Endodermal cell (in vitro differentiated cells): ENCODE measurements at regions not wholly inside any gene's neighbourhood (a gene's known extent, or its start where the extent isn't known, plus 50 kb on each side); places are given as distances from the start of the nearest gene placed in this dataset.

ENCODE experiments used
- DNase-seq: peaks from one replicate; pipeline ENCODE4 v3.0.0-alpha.2; 2017
- H3K27ac ChIP-seq: 2 replicates; pipeline ENCODE4 v1.5.1; 2013; ENCODE audit warnings: mild to moderate bottlenecking, low read depth, low read length, moderate library complexity
- H3K27me3 ChIP-seq: 2 replicates; pipeline ENCODE4 v1.6.1; 2013; ENCODE audit warnings: mild to moderate bottlenecking, low read length, moderate library complexity; ENCODE audit not compliant: insufficient read depth, control insufficient read depth, poor library complexity, severe bottlenecking
- H3K36me3 ChIP-seq: 2 replicates; pipeline ENCODE4 v1.7.0; 2013; ENCODE audit warnings: mild to moderate bottlenecking, low read length, moderate library complexity; ENCODE audit not compliant: control insufficient read depth, insufficient read depth
- H3K4me1 ChIP-seq: one replicate; pipeline ENCODE4 v1.7.0; 2013; ENCODE audit warnings: low read length; ENCODE audit not compliant: control insufficient read depth, insufficient read depth
- H3K4me3 ChIP-seq: 2 replicates; pipeline ENCODE4 v1.5.1; 2013; ENCODE audit warnings: mild to moderate bottlenecking, low read length, moderate library complexity
- H3K9ac ChIP-seq: 2 replicates; pipeline ENCODE4 v1.6.1; 2013; ENCODE audit warnings: mild to moderate bottlenecking, low read length, moderate library complexity; ENCODE audit not compliant: poor library complexity, severe bottlenecking; ENCODE audit errors: extremely low read depth
- H3K9me3 ChIP-seq: 2 replicates; pipeline ENCODE4 v1.6.1; 2013; ENCODE audit warnings: mild to moderate bottlenecking, low read length, moderate library complexity; ENCODE audit not compliant: control insufficient read depth
- H3K27ac Mint-ChIP-seq: 2 replicates; pipeline ENCODE4 v1.8.0; 2020; ENCODE audit warnings: mixed read lengths
- H3K27me3 Mint-ChIP-seq: 2 replicates; pipeline ENCODE4 v1.8.0; 2021; ENCODE audit warnings: mild to moderate bottlenecking, mixed read lengths; ENCODE audit not compliant: insufficient read depth
- H3K36me3 Mint-ChIP-seq: 2 replicates; pipeline ENCODE4 v1.8.0; 2020; ENCODE audit warnings: low read depth, mixed read lengths
- H3K4me1 Mint-ChIP-seq: 2 replicates; pipeline ENCODE4 v1.8.0; 2020; ENCODE audit warnings: mixed read lengths
- H3K4me3 Mint-ChIP-seq: 2 replicates; pipeline ENCODE4 v1.8.0; 2020; ENCODE audit warnings: mild to moderate bottlenecking, moderate library complexity, mixed read lengths
- H3K9me3 Mint-ChIP-seq: 2 replicates; pipeline ENCODE4 v1.8.0; 2020; ENCODE audit warnings: mild to moderate bottlenecking, mixed read lengths
- WGBS, 2 experiments: methylation state at CpG; one replicate each; pipeline versions ENCODE4 v1.1.5 to v1.1.7; 2013; ENCODE audit warnings: missing lambda C conversion rate in 2 of 2, mixed read lengths in 1 of 2; ENCODE audit not compliant: insufficient coverage in 1 of 2, insufficient read length in 1 of 2; 5-methylcytosine and 5-hydroxymethylcytosine counted together
- TF ChIP-seq, protein P1 (sequence below): fragments of 200-600 bp; sonication (generic); conservative IDR thresholded peaks from 2 replicates; pipeline ENCODE4 v1.5.0; 2021; ENCODE audit warnings: antibody characterized with exemption, mild to moderate bottlenecking

DNA sequence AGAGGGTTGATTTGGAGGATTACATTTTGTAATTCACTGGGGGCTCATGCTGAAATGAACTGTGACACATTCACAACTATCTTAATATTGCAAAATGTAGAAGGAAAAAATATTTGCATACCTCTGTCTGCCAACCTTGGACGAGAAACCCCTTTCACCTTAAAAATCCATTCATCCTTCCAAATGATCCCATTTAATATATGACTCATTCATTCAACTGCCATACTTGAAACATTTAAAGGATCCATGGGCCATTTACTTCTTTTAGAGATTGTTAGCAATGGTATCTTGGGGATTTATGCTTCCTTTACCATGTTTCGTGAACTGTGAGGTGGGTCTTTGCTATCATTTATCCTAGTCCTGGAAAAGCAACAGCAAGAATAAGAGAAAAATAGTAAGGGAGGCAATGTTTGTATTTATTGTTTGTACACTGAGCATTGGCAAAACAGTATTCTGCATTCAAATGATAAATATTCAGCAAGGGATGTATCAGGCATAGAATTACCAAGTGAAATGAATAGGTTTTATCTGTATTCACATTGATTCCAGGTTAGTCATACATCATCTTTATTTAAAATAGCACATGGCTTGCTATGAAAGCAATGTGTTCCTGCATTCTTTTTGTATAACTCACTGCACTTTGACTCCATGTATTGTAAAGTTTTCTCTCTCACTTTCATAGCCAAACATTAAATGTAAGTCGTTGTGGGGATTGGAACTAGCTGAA, 378.1 kb downstream of the NSUN3 start:
- H3K4me3 ChIP-seq: no peak overlapping the region
- WGBS, 2 experiments: 83 to 87% methylated on average over 2 to 3 of the region's 3 CpGs
- H3K36me3 Mint-ChIP-seq: no peaks in the 10 kb centered on the region
- no peak for DNase-seq
- no peak overlapping the region for H3K9ac ChIP-seq
- H3K27ac ChIP-seq: no peak overlapping the region
- no peaks in the 10 kb centered on the region for H3K4me1 Mint-ChIP-seq
- no peaks in the 10 kb centered on the region for H3K9me3 ChIP-seq
- TF ChIP-seq, protein P1, sequence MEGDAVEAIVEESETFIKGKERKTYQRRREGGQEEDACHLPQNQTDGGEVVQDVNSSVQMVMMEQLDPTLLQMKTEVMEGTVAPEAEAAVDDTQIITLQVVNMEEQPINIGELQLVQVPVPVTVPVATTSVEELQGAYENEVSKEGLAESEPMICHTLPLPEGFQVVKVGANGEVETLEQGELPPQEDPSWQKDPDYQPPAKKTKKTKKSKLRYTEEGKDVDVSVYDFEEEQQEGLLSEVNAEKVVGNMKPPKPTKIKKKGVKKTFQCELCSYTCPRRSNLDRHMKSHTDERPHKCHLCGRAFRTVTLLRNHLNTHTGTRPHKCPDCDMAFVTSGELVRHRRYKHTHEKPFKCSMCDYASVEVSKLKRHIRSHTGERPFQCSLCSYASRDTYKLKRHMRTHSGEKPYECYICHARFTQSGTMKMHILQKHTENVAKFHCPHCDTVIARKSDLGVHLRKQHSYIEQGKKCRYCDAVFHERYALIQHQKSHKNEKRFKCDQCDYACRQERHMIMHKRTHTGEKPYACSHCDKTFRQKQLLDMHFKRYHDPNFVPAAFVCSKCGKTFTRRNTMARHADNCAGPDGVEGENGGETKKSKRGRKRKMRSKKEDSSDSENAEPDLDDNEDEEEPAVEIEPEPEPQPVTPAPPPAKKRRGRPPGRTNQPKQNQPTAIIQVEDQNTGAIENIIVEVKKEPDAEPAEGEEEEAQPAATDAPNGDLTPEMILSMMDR: no peak
- H3K27me3 ChIP-seq: no peaks in the 10 kb centered on the region
- peaks cover 4% of the 10 kb centered on the region for H3K9me3 Mint-ChIP-seq
- H3K4me3 Mint-ChIP-seq: no peak overlapping the region
- no peak overlapping the region for H3K27ac Mint-ChIP-seq
- no peaks in the 10 kb centered on the region for H3K27me3 Mint-ChIP-seq
- no peaks in the 10 kb centered on the region for H3K4me1 ChIP-seq
- no peaks in the 10 kb centered on the region for H3K36me3 ChIP-seq

GRCh38 chr3:94441494-94441847, 378.6 kb downstream of the NSUN3 start:
- H3K9me3 Mint-ChIP-seq: peaks cover 4% of the 10 kb centered on the region
- no peak overlapping the region for H3K27ac Mint-ChIP-seq
- H3K36me3 Mint-ChIP-seq: no peaks in the 10 kb centered on the region

GRCh38 chr3:94453864-94454263, 391.0 kb downstream of the NSUN3 start:
- DNase-seq: no peak
- Histone ChIP-seq H3K36me3 (no peaks in the 10 kb centered on the region), H3K9me3 (no peaks in the 10 kb centered on the region), H3K9ac (no peak overlapping the region), H3K4me3 (no peak overlapping the region), H3K27me3 (no peaks in the 10 kb centered on the region), H3K4me1 (no peaks in the 10 kb centered on the region), H3K27ac (no peak overlapping the region)
- TF ChIP-seq, protein P1: no peak
- peaks cover 4% of the 10 kb centered on the region for H3K4me1 Mint-ChIP-seq
- no peak overlapping the region for H3K4me3 Mint-ChIP-seq
- no peak overlapping the region for H3K27ac Mint-ChIP-seq
- no peaks in the 10 kb centered on the region for H3K36me3 Mint-ChIP-seq
- no peaks in the 10 kb centered on the region for H3K27me3 Mint-ChIP-seq
- no peaks in the 10 kb centered on the region for H3K9me3 Mint-ChIP-seq
- 87% methylated on average over 1 of the region's 1 CpG; no CpG with 5 or more reads in 1 of the 2 experiments for WGBS, 2 experiments

More at GRCh38 chr3:94441494-94441847, 378.6 kb downstream of the NSUN3 start:
- H3K27me3 ChIP-seq: no peaks in the 10 kb centered on the region
- no peak overlapping the region for H3K4me3 ChIP-seq
- no peak overlapping the region for H3K27ac ChIP-seq
- no peaks in the 10 kb centered on the region for H3K36me3 ChIP-seq
- no peaks in the 10 kb centered on the region for H3K9me3 ChIP-seq
- no peak for DNase-seq
- WGBS, 2 experiments: 100% methylated on average over 1 of the region's 1 CpG
- no peaks in the 10 kb centered on the region for H3K4me1 ChIP-seq
- TF ChIP-seq, protein P1: no peak
- H3K27me3 Mint-ChIP-seq: no peaks in the 10 kb centered on the region
- no peaks in the 10 kb centered on the region for H3K4me1 Mint-ChIP-seq
- H3K9ac ChIP-seq: no peak overlapping the region
- no peak overlapping the region for H3K4me3 Mint-ChIP-seq
